ENCODE measurements at regions not wholly inside any gene's neighbourhood (a gene's known extent, or its start where the extent isn't known, plus 50 kb on each side); places are given as distances from the start of the nearest gene placed in this dataset.

DNA sequence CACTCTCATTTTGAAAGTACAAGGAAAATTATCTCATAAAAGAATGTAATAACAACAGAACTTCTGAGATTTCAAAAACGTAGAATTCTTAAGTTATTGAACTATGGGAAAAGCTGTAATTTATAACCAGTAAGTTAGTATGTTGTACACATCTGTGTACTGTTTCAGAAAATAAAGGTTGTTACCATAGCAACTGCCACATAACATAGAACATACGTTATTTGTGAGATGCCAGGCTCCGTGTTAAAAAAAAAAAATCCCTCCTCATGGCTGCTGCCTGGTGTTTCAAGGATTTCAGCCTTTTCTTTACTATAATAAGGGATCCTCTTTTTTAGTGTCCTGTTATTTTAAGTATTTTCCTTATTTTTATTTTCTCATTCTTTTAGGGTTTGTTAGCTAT, 79.5 kb downstream of the RWDD3 start:
- TF ChIP-seq, protein P1, sequence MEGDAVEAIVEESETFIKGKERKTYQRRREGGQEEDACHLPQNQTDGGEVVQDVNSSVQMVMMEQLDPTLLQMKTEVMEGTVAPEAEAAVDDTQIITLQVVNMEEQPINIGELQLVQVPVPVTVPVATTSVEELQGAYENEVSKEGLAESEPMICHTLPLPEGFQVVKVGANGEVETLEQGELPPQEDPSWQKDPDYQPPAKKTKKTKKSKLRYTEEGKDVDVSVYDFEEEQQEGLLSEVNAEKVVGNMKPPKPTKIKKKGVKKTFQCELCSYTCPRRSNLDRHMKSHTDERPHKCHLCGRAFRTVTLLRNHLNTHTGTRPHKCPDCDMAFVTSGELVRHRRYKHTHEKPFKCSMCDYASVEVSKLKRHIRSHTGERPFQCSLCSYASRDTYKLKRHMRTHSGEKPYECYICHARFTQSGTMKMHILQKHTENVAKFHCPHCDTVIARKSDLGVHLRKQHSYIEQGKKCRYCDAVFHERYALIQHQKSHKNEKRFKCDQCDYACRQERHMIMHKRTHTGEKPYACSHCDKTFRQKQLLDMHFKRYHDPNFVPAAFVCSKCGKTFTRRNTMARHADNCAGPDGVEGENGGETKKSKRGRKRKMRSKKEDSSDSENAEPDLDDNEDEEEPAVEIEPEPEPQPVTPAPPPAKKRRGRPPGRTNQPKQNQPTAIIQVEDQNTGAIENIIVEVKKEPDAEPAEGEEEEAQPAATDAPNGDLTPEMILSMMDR (IDR thresholded peaks at IDR 0.05; ENCODE audit: insufficient read depth, low read length) = no peak
- TF ChIP-seq, protein P2, sequence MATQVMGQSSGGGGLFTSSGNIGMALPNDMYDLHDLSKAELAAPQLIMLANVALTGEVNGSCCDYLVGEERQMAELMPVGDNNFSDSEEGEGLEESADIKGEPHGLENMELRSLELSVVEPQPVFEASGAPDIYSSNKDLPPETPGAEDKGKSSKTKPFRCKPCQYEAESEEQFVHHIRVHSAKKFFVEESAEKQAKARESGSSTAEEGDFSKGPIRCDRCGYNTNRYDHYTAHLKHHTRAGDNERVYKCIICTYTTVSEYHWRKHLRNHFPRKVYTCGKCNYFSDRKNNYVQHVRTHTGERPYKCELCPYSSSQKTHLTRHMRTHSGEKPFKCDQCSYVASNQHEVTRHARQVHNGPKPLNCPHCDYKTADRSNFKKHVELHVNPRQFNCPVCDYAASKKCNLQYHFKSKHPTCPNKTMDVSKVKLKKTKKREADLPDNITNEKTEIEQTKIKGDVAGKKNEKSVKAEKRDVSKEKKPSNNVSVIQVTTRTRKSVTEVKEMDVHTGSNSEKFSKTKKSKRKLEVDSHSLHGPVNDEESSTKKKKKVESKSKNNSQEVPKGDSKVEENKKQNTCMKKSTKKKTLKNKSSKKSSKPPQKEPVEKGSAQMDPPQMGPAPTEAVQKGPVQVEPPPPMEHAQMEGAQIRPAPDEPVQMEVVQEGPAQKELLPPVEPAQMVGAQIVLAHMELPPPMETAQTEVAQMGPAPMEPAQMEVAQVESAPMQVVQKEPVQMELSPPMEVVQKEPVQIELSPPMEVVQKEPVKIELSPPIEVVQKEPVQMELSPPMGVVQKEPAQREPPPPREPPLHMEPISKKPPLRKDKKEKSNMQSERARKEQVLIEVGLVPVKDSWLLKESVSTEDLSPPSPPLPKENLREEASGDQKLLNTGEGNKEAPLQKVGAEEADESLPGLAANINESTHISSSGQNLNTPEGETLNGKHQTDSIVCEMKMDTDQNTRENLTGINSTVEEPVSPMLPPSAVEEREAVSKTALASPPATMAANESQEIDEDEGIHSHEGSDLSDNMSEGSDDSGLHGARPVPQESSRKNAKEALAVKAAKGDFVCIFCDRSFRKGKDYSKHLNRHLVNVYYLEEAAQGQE (IDR thresholded peaks at IDR 0.05; ENCODE audit: insufficient replicate concordance, low read depth) = no peak
- no peak for TF ChIP-seq POLR2AphosphoS5 (IDR thresholded peaks at IDR 0.05; ENCODE audit: low read depth)
- no peak for TF ChIP-seq GABPA (IDR thresholded peaks at IDR 0.05; ENCODE audit: low read depth)
- TF ChIP-seq SPI1 (IDR thresholded peaks at IDR 0.05; ENCODE audit: borderline replicate concordance, low read depth) = no peak
